ENCODE measurements at regions not wholly inside any gene's neighbourhood (a gene's known extent, or its start where the extent isn't known, plus 50 kb on each side); places are given as distances from the start of the nearest gene placed in this dataset.
"Not testable (repeated sequence)": the region's sequence is repeated elsewhere in the genome, so short reads cannot be mapped to it uniquely, and the experiment has no call there.

DNA sequence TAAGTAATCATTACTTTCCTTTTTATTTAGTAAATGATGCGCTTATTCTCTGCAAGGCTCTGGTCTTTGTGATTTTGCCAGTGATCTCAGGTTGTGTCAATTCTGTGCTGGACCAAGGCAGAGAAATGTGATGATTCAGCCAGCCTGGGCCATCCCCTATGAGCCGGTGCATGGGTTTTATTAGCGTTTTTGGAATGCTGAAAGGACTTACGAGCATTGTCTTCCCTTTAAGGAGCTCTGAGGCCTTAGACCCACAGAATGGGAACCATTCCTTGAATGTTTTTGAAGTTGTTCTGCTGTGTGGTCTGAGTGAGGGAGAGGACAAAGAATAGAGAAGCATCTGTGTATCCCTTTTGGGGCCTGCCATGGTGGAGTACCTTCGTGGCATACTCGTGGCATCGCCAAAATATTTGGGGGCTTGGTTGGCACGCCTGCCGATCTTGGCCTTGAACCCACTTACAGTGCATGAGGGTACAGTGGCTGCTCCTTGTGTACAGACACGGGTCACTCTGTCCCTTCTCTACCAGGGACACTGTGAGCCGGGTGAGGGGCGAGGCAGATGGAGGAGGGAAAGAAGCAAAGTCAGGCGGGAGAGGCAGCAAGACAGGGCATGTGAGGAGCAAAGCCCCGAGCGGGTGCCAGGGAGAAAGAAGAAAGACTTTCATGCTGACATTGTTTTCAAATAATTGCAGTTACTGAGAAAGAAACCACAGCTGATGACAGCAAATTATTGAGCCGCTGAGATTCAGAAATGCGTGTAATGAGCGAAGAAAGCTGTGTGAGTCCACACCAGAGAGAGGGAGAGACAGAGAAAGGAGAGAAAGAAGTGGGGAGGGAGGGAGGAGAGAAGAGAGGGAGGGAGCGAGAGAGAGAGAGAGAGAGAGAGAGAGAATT is 269.4 kb upstream of the RGMA start:
- DNase-seq (ENCODE audit: low spot score), result no peak

DNA sequence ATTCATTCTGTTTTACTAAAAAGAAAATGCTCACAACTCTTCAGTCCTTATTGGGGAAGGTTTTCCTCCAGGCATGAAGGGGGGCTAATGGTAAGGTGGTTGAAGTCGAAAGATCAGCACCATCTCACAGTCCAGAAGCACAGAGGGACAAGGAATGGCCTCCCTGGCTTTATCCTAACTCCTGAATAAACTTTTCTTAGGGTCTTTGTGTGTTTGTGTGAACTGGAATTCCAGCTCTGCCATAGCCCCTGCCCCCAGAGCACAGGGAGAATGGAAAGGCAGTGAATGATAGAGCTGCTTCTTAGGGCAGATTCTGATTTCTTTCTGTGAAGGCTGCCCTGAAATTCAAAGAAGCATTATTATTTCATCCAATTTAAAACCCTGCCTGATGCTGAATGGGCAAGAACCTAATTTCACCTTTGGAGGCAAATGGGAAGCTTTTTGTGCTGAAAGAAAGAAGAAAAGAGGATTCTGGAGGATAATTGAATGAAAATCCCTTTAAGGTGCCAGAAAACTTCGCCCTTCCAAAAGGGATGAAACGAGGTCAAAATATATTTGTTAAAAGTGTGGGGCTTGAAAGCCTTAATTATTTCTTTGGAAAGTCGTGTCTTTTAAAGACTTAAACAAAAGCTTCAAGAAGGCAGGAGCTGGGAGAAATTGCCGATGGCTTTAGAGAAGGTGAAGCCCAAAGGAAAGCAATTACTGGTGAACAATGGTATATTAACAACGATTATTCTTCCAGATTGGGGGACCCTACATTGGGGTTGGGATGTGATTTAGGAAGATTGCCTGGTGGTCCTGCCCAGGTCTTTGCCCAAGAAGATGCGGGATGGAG is 259.9 kb upstream of the RGMA start:
- DNase-seq (ENCODE audit: low spot score), result no peak

DNA sequence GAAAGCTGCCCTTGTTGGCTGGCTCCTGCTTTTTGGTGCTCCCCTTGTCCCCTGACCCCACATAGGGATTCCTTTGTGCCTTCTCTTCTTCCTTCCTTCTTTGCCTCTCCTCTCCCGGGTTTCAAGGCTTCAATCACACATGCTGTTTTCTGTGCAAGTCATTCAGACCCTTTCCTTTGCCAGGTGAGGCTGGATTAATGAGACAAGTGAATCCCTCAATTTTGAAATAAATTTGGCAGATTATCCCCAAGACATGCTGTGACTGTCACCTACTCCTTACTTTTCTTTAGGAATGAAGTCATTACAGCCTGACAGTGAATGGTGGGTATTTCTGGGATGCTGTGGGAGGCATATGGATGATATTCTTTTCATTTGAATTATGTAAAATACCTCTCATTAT is 259.0 kb upstream of the RGMA start:
- no peak for DNase-seq (ENCODE audit: low spot score)

DNA sequence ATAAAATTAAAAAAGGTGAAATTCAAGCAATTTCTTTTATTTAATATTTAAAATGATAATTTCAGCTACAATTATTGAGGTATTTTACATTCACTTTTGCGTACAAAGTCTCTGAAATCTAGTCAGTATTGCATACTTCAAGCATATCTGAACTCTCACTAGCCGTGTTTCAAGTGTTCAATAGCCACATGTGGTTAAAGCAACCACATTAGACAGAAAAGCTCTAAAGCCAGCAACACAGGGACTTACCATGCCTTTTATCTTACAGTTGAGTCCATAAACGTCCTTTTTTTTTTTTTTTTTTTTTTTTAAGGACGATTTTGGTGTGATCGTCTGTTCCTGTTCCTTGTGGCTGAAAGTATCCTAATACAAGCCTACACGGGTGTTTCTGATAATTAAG is 257.0 kb upstream of the RGMA start:
- DNase-seq (ENCODE audit: low spot score), result peak; percentile 68

DNA sequence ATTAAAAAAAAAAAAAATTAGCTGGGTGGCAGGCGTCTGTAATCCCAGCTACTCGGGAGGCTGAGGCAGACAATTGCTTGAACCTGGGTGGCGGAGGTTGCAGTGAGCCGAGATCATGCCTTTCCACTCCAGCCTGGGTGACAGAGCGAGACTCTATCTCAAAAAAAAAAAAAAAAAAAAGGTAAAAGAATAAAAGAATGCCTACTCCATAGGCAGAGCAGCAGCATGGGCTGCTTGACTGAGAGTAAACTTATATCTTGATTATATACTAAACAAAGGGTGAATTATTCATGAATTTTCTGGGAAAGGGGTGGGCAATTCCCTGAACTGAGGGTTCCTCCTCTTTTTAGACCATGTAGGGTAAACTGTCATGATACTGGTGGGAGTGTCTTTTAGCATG is 254.4 kb upstream of the RGMA start:
- not testable (repeated sequence) for DNase-seq (ENCODE audit: low spot score)

DNA sequence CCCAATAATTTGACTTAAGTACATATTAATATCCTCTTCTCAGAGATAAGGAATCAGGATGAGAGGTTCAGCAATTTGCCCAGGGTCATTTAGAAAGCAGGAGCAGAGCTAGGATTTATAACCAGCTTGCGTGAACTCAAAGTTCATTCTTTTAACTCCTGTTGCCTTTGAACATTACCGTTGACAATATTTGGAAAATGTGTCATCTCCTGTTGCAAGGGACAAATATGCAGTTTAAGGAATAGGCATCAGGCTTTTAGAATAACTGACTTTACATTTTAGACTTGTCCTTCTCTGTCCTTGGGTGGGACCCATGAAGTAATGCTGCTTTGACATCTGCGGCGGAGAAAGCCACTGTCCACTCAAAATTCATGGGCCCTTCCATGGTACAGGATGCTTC is 252.2 kb upstream of the RGMA start:
- DNase-seq (ENCODE audit: low spot score), result peak; percentile 83

DNA sequence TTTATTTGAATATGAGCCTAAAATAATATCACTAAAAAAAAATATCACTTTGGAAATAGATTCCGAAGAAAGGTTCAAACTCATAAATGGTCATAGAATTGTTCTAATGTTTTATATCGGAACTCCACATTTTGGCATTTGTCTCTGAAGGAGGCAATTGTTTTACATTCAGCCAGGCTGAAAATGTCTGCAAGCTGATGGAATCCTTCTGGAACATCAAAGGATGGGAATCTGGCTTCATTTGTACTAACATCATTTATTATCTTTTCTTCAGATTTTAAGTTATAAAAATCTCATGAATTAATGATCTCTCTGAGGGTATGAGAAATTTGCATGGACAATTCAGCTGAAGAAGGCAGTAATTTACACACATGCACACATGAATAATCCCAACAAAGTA is 251.4 kb upstream of the RGMA start:
- no peak for DNase-seq (ENCODE audit: low spot score)

DNA sequence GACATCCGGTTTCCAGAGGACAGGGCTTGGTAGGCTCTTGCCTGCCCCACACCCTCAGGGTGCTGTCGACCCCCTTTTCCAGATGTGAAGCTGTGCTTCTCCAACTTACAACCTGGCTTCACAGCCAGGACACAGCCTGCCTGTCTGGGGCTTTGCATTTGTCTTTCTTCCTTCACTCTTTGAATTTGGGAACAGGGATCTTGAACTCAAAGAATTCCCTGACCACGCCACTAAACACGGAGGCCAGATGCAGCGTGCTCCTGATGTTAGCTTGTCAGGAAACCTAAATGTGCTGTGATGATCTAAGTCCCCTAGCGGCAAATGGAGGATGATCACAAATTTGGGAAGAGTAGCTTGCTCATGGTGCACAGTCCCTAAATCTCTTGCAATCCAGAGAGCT is 244.8 kb upstream of the RGMA start:
- no peak for DNase-seq (ENCODE audit: low spot score)

DNA sequence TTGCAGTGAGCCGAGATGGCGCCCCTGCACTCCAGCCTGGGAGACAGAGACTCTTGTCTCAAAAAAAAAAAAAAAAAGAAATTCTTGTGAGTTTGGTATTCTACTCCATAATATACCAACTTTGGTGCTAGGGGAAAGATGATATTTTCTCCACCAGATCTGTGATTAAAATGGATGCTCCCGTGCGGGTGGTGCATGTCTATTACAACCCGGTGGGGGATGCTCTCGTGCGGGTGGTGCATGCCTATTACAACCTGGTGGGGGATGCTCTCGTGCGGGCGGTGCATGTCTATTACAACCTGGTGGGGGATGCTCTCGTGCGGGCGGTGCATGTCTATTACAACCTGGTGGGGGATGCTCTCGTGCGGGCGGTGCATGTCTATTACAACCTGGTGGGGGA is 244.1 kb upstream of the RGMA start:
- DNase-seq (ENCODE audit: low spot score), result not testable (repeated sequence)

DNA sequence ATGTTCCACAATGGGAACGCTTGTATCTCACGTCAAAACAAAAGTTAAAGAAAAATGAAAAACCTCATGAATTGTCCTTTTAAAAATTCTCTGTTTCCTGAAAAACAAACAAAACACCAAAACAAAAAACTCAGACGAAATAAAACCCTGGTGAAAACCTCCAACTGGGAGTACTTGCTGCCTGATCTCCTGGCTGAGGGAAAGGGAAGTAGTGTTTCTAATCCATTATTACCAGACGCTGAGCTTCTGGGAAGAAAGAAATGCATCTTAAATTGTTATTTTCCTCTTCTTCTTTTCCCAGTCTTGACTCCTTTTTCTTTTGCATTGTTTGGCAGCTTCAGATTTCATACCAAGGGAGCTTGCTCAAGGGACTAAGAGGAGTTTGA is 243.2 kb upstream of the RGMA start:
- no peak for DNase-seq (ENCODE audit: low spot score)

DNA sequence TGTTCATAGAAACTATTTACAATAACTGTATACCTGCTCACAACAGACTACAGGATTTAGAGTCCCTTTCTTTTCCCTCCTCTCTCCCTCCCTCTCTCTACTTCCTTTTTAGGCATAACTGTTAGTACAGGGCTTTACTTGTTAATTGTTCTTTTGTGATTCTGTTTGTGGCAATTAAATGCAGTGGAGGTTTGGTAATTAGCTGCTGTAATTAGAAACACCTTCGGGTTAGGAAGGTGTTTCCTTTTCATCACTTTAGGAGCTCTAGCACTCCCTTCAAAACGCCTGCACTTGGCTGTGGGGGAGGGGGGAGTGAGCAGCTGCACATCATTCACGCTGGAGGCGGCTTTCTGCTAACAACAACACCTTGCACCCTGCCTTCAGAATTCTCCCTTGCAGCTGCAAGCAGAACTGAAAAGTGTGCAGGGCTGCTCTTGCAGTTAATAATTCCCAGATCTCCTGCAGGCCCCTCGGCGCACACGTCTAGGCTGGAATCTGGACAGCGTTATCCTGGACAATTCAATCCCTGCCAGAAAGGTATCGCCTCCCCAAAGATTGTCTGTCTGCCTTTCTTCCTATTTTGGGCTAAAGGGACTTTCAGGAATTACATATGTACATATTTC is 242.6 kb upstream of the RGMA start:
- DNase-seq (ENCODE audit: low spot score), result no peak

DNA sequence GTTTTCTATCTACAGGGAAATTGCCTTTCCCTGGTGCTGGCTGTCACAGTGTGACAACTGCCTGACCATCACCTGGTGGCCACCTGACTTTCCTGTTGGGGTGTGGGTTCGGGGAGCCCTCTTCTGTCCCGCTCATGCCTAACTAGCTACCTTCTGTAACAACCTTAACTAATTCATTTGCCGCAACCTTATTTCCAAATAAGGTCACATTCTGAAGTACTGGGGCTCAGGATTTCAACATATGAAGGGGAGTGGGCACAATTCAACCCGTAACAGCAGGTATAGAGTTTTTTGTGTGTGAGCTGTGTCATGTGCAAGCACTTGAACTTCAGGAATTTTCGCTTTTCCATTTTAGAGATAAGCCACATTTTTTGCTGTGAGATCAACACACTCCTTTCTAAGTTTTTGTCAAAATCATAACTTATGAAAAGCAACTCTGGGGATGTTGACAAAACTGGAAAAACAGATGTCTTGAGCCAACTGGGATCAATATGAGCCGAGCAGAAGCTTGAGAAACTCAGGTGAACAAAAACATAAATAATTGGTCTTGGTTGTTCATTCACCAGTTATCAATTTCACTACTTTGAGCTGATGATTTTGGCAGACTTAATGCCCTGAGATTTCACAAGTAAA is 242.0 kb upstream of the RGMA start:
- no peak for DNase-seq (ENCODE audit: low spot score)

DNA sequence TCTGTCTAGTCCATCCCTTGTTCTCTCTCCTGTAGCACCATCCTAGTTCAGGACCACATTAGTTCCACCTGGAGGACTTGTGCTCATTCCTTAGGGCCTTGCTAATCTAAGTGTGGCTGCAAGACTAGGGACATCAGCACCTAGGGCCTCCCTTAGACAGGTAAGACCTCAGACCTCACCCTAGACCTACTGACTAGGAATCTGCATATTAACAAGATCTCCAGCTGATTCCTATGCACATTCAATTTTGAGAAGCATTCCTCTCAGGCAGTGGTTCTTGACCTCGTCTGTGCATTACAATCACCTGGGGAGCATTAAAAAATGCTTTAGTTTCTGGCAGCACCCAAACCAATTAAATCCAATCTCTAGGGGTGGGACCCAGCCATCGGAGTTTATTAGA is 238.4 kb upstream of the RGMA start:
- DNase-seq (ENCODE audit: low spot score), result no peak

DNA sequence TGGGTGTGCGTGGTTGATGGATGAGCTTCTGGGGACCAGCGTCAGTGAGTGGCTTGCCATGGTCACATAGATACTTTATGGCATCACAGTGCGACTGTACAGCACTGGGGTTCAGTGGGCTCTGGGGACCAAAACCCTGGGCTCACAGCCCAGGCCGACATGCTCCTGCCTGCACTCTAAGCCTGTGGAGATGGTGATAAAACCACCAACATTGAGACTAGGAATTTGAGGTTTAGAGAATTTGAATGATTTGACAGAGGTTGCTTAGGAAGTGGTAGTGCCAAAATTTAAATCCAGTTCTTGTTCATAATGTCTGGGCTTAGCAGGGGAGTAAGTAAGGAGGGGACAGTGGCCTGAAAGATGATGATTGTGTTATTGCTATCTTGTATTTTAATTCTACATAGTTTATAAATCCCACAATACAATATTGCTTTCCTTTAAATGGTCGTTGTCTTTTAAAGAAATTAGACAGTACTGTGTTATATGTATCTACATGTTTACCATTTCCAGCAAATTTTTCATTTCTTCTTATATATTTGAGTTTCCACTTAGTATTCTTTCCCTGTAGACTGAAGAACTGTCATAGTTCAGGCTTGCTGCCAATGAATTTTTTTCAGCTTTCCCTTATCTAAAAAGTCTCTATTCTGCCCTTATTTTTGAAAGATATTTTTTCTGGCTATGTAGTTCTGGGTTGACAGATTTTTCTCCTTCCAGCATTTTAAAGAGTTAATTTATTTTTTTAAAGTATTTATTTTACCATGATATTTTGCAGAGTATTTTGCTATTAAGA is 235.4 kb upstream of the RGMA start:
- no peak for DNase-seq (ENCODE audit: low spot score)

DNA sequence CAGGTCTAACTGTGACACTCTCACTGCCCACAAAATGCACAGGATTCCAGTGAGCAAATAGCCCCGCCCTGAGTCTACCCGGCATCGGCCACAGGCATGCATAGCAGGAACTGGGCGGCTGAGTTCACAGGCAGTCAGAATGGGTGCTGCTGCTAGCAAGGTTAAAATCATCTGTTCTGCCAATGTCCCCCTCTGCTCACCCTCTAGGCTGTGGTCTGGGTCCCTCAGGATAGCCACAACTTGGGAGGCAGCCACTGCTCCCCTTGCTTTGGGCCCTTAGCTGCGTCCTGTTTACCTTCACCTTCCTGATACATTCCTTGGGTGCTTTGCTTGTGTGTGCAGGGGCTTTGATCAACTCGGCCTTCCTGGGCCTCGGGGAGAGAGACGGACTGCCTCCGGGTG is 232.9 kb upstream of the RGMA start:
- peak; percentile 91 for DNase-seq (ENCODE audit: low spot score)

DNA sequence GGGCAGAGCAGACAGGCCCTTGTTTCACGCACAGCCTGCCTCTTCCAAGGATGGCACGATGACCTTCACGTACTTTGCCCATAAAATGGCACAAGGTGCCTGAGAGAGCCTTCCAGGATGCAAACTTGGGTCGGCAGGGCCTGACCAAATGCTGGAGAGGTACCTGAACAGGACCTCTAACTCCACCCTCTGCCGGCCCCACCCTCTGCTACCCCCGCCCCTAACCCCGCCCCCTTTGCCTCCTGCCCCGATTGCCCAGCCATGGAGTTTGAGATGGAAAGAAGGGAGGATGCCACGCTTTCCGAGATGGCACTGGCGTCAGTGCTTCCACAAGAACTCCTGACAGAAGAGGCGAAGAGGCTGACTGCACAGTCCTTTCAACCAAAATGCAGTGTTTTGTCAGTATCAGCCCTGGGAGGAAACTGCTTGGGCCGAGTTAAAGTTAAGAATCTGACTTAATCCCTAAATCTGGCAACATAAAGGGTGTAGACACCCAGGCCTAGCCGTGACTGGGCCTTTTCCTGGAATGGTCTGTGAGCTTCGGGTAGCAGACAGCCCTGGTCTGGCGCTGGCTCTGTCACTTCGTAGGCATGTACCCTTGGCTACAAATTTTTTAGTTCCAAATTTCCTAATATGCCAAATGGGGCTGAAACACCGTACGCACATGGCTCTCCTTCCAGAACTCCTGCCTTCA is 230.3 kb upstream of the RGMA start:
- DNase-seq (ENCODE audit: low spot score), result no peak

DNA sequence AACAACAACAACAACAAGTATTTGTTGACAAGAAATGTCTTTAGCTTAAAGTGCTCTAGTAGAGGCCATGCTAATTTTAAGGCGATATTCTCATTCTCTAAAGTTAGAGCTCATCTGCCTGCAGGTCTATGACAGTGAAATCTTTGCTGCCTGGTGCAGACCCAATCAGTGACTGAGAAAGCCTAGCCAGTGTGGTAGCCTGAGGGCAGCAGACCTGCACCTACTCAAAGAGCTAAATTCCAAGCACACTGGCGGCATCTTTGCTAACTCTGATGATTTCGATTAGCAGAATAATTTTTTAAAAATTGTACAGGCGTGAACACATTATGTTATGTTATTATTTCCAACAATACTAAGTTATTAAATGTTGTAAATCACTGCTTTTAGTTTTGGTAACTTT is 228.8 kb upstream of the RGMA start:
- no peak for DNase-seq (ENCODE audit: low spot score)

DNA sequence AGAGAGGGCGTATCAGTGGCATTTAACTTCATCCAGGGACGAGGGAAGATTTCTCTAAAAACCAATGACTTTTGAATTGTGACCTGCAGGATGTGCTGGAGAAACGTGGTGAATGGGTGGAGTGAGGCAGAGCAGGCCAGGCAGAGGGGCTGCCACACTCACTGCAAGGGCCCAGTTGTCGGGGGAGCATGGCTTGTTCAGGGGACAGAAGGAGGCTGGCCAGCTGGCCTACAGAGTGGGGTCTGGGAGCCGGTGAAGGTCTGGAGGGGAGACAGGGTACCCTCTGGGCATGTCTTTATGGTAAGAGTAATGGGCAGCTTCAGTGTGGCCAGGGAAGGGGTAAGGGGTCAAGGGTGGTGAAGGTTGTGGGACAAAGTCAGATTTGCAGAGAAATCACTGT is 225.2 kb upstream of the RGMA start:
- no peak for DNase-seq (ENCODE audit: low spot score)

DNA sequence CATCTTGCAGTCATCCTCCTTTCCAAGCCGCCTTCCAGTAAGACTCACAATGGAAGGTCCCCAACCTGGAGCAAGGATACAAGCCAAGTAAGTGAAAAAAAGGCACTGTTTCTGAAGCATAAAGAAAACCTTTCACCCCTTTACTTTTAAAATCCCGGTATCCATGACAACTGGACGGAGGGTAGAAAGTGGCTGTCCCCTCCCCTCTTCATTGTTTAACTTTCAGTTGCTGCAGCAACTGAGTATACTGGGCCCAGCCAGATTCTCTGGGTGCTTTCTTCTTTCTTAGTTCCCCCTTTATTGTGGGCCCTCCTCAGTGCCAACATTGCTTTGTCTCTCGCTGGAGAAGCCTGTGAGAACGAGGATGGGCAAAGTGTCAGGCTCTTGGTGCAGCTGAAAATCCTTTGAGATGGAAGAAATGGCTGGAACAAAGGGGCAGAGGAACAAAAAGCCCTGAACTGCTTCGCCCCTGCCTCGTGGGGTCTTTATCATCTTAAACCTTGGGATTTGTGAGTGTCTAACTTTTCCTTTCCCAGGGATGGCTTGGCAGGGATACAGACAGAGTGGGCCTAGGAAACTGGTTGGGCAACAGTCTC is 224.0 kb upstream of the RGMA start:
- DNase-seq (ENCODE audit: low spot score), result no peak

DNA sequence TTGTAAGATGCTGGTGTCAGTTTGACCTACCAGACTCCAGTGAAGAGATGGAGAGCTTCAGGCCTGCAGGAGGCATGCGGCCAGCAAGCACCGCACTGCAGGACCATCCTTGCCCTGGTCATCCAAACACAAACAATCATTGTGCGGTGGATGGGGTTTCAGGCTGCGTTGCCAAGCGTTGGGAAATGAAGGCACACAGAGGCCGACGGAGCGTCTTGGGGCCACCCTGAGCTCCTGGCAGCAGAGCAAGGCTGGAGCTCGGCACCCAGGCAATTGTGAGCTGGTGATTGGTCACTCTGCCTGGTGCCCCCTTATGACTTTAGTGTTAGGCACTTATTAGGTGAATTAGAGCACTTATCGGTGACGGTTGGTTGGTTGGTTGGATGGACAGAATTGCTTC is 222.6 kb upstream of the RGMA start:
- DNase-seq (ENCODE audit: low spot score), result no peak

Measured in SW480 (cell line).